GM21619 (cell line): ENCODE measurements at regions not wholly inside any gene's neighbourhood (a gene's known extent, or its start where the extent isn't known, plus 50 kb on each side); places are given as distances from the start of the nearest gene placed in this dataset.
"Not testable (repeated sequence)": the region's sequence is repeated elsewhere in the genome, so short reads cannot be mapped to it uniquely, and the experiment has no call there.

Experiments
- ATAC-seq: cut with Tn5 transposase; IDR thresholded peaks from one replicate; pipeline ENCODE4 v1.9.1; 2021; ENCODE audit not compliant: unreplicated experiment

DNA sequence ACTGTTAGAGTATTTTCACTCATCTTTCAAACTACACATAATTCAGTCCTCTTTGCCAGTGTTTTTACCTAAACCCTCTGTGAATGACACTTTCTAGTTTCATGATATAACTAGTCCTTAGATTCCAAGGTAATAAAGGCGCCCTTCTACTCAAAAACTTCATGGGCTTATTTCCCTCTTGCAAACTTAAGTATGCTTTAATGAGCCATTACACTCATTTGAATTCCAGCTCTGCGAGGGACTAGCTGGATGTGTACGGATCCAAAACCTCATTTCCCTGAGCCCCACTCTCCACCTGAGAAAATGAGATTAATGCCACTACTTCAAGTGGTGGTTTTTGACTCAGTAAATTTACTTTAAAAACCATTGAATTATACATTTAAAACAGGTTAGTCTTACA is 141.1 kb downstream of the NDUFA12 start:
- ATAC-seq: no peak

GRCh38 chr12:94856324-94856723 is 147.2 kb downstream of the NDUFA12 start:
- no peak for ATAC-seq

DNA sequence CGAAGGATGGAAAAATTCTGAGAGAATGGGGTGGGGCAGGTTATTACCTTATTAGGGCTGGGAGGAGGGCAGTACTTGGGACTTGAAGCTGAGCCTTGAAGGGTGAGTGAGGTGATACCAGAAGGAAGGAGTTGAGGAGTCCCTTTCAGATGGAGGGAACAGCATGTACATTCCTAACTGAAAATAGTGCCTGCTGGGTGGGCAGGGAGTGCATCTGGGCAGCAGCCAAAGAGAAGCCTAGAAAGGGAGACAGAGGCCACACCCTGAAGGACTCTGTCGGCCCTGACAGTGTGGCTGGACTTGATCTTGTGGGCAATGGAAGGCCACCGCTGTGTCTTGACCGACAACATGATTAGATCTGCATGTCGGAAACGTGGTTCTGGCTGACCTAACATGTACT is 147.6 kb downstream of the NDUFA12 start:
- no peak for ATAC-seq

DNA sequence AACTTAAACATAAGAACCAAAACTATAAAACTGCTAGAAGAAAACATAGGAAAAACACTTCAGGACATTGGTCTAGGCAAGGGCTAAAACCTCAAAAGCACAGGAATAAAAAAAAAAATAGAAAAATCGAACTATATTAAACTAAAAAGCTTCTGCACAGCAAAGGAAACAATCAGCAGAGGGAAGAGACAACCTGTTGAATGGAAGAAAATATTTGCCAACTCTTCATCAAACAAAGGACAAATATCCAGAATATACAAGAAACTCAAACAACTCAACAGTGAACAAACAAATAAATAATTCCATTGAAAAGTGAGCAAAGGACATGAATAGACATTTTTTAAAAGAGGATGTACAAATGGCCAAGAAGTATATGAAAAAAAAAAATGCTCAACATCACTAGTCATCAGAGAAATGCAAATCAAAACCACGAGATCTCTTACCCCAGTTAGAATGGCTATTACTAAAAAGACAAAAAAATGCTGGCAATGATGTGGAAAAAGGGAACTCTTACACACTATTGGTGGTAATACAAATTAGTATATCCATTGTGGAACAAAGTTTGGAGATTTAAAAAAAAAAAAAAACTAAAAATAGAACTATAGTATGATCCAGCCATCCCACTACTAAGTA is 152.0 kb downstream of the NDUFA12 start:
- ATAC-seq: no peak

- no peak for ATAC-seq
Measured at GRCh38 chr12:94849411-94849976, 154.0 kb downstream of the NDUFA12 start.

DNA sequence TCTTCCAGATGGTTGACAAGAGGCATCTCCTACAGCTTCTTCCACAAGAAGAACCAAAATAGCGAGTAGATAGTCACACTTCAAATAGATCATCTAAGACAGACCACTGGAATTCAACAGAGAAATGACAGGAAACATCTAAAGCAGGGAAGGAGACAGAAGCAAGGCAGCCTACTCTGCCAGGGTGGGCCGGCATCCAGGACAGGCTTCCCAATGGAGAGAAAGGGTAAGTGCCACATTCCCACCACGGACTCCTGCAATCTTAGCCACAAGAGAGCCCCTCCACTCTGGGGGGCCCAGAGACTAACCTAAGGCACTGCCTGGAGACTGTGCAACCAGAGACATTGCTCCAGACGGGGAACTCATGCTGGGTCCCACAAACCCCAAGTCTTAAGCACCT is 154.5 kb downstream of the NDUFA12 start:
- ATAC-seq: no peak

GRCh38 chr12:94845110-94845509 is 158.4 kb downstream of the NDUFA12 start:
- no peak for ATAC-seq

DNA sequence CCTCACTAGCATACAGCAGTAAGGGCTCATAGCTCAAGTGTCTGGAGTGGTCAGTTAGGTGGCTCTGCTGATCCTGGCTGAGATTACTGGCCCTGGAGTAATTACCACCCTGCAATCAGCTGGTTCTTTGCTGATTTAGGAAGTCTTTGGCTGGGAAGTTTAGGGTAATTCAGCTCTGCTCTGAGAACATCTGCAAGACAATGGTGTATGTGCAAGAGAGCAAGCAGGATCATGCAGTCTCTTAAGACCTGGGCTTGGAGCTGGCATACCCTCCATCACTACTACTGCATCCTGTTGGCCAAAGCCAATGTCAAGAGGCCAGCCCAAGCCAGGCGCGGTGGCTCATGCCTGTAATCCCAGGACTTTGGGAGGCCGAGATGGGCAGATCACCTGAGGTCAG is 159.0 kb downstream of the NDUFA12 start:
- ATAC-seq: no peak

DNA sequence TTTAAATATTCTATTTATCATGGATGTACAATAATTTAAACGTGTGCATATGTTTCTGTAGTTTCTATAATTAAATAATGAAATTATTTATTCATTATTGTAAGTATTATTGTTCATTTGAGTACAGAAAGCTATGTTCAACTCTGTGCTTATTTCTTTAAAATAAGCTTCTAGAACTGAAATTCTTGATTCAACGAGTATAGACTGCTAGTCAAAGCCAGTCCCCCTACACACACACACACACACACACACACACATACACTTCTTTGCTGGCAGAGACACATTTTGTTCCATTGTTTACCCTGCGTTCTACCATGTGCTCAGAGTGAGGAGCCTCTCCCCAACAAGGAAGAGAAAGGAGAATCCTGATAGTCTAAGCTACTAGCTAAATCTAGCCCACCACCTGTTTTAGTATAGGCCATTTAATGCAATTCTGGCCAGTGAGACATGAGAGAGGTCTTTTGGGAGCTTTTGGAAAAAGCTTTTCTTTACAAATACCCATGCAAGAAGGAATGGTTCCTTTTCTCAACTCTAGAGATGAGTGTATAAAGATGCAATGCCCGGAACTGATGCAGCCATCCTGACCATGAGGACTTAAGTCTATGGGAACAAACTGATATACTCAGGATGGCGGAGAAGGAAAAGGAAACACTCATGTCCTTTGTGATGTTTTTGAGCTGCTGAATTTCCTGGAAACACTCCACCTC is 161.4 kb downstream of the NDUFA12 start:
- ATAC-seq: no peak

GRCh38 chr12:94841177-94841576 is 162.3 kb downstream of the NDUFA12 start:
- no peak for ATAC-seq

- peak; percentile 87 for ATAC-seq
Measured at GRCh38 chr12:94839347-94839746, 164.2 kb downstream of the NDUFA12 start.

GRCh38 chr12:94836952-94837670 is 166.4 kb downstream of the NDUFA12 start:
- not testable (repeated sequence) for ATAC-seq

- no peak for ATAC-seq
Measured at GRCh38 chr12:94834036-94834625, 169.4 kb downstream of the NDUFA12 start.

- no peak for ATAC-seq
Measured at GRCh38 chr12:94832780-94833681, 170.5 kb downstream of the NDUFA12 start.

GRCh38 chr12:94832105-94832504 is 171.4 kb downstream of the NDUFA12 start:
- ATAC-seq: no peak

GRCh38 chr12:94831081-94831751 is 172.3 kb downstream of the NDUFA12 start:
- ATAC-seq: peak; percentile 85

DNA sequence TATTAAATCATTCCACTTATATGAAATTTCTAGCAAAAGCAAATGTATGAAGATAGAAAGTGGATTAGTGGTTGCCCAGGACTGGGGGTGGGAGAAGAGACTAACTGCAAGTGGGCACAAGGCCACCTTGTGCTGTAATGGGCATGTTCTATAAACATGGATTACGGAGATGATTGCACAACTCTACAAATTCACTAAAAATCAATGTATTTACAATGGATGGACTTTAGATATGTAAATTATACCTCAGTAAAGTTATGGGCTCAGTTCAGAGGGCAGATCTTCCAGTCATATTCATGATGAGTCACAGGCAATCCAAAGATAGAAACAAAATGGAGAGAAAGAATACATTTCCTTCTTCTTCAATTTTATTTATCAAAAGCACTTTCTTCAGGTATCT is 173.9 kb downstream of the NDUFA12 start:
- no peak for ATAC-seq

- ATAC-seq: no peak
Measured at GRCh38 chr12:94819011-94819410, 168.7 kb upstream of the TMCC3 start.

DNA sequence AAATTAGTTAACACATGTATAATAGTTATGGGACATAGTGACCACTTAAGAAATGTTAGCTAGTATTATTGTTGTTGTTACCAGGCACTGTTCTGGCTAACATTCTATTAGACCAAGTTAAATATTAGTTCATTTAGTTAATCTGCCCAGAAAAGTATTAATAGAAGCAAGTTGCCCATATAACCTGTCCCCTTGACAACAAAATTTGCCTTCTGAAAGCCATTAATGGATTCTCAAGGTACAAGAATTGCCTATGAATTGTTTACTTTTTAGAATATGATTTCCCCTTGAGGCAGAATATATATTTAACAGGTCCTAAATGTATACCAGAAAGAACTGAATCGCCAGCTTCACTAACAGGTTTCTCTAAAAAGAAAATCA is 167.3 kb upstream of the TMCC3 start:
- peak; percentile 60 for ATAC-seq

GRCh38 chr12:94817201-94817600 is 166.8 kb upstream of the TMCC3 start:
- not testable (repeated sequence) for ATAC-seq
